ENCODE measurements at regions not wholly inside any gene's neighbourhood (a gene's known extent, or its start where the extent isn't known, plus 50 kb on each side); places are given as distances from the start of the nearest gene placed in this dataset.

GRCh38 chr3:152184971-152185686, 83.6 kb upstream of the MBNL1 start:
- Histone ChIP-seq H3K4me3 (ENCODE audit: insufficient read depth, low read length) (no peak overlapping the region), H3K4me2 (ENCODE audit: insufficient read depth, low read length) (no peak overlapping the region), H3K79me2 (ENCODE audit: insufficient read depth, low read length) (no peaks in the 10 kb centered on the region), H3K4me1 (ENCODE audit: insufficient read depth, low read length) (no peaks in the 10 kb centered on the region), H2AFZ (ENCODE audit: low read length) (no peak overlapping the region), H4K20me1 (ENCODE audit: insufficient read depth, low read length) (no peaks in the 10 kb centered on the region), H3K27ac (ENCODE audit: low read depth, low read length) (no peak overlapping the region), H3K27me3 (ENCODE audit: insufficient read depth, low read length) (no peaks in the 10 kb centered on the region), H3K9me3 (ENCODE audit: low read depth, low read length) (no peaks in the 10 kb centered on the region), H3K36me3 (ENCODE audit: insufficient read depth, low read length) (no peaks in the 10 kb centered on the region)
- no peak for TF ChIP-seq CTCF (IDR thresholded peaks at IDR 0.05; ENCODE audit: extremely low read depth, low read depth, low read length)
- DNase-seq (ENCODE audit: insufficient read length, low spot score, missing footprints), result no peak

GRCh38 chr3:152185891-152186630, 82.7 kb upstream of the MBNL1 start:
- no peaks in the 10 kb centered on the region for H3K9me3 ChIP-seq (ENCODE audit: low read depth, low read length)
- no peak overlapping the region for H2AFZ ChIP-seq (ENCODE audit: low read length)
- H3K4me3 ChIP-seq (ENCODE audit: insufficient read depth, low read length), result no peak overlapping the region
- no peak overlapping the region for H3K4me2 ChIP-seq (ENCODE audit: insufficient read depth, low read length)
- H3K4me1 ChIP-seq (ENCODE audit: insufficient read depth, low read length), result no peaks in the 10 kb centered on the region
- no peak for TF ChIP-seq CTCF (IDR thresholded peaks at IDR 0.05; ENCODE audit: extremely low read depth, low read depth, low read length)
- H3K27me3 ChIP-seq (ENCODE audit: insufficient read depth, low read length), result no peaks in the 10 kb centered on the region
- DNase-seq (ENCODE audit: insufficient read length, low spot score, missing footprints), result no peak
- no peaks in the 10 kb centered on the region for H3K79me2 ChIP-seq (ENCODE audit: insufficient read depth, low read length)
- no peaks in the 10 kb centered on the region for H3K36me3 ChIP-seq (ENCODE audit: insufficient read depth, low read length)
- no peaks in the 10 kb centered on the region for H4K20me1 ChIP-seq (ENCODE audit: insufficient read depth, low read length)
- H3K27ac ChIP-seq (ENCODE audit: low read depth, low read length), result no peak overlapping the region

- no peak overlapping the region for H3K27ac ChIP-seq (ENCODE audit: low read depth, low read length)
- no peaks in the 10 kb centered on the region for H3K4me1 ChIP-seq (ENCODE audit: insufficient read depth, low read length)
- H3K9me3 ChIP-seq (ENCODE audit: low read depth, low read length), result no peaks in the 10 kb centered on the region
- no peaks in the 10 kb centered on the region for H3K36me3 ChIP-seq (ENCODE audit: insufficient read depth, low read length)
- no peaks in the 10 kb centered on the region for H3K27me3 ChIP-seq (ENCODE audit: insufficient read depth, low read length)
- no peak for DNase-seq (ENCODE audit: insufficient read length, low spot score, missing footprints)
- no peaks in the 10 kb centered on the region for H4K20me1 ChIP-seq (ENCODE audit: insufficient read depth, low read length)
- TF ChIP-seq CTCF (IDR thresholded peaks at IDR 0.05; ENCODE audit: extremely low read depth, low read depth, low read length), result no peak
- no peak overlapping the region for H2AFZ ChIP-seq (ENCODE audit: low read length)
- H3K79me2 ChIP-seq (ENCODE audit: insufficient read depth, low read length), result no peaks in the 10 kb centered on the region
- H3K4me2 ChIP-seq (ENCODE audit: insufficient read depth, low read length), result no peak overlapping the region
- H3K4me3 ChIP-seq (ENCODE audit: insufficient read depth, low read length), result no peak overlapping the region
Observed at GRCh38 chr3:152190636-152191183, 78.0 kb upstream of the MBNL1 start.

GRCh38 chr3:152192050-152192449, 76.7 kb upstream of the MBNL1 start:
- no peak overlapping the region for H2AFZ ChIP-seq (ENCODE audit: low read length)
- no peak for TF ChIP-seq CTCF (IDR thresholded peaks at IDR 0.05; ENCODE audit: extremely low read depth, low read depth, low read length)

More at GRCh38 chr3:152192050-152192449, 76.7 kb upstream of the MBNL1 start:
- no peaks in the 10 kb centered on the region for H3K27me3 ChIP-seq (ENCODE audit: insufficient read depth, low read length)
- H3K4me1 ChIP-seq (ENCODE audit: insufficient read depth, low read length), result peaks cover 2% of the 10 kb centered on the region
- H3K79me2 ChIP-seq (ENCODE audit: insufficient read depth, low read length), result no peaks in the 10 kb centered on the region
- no peak for DNase-seq (ENCODE audit: insufficient read length, low spot score, missing footprints)
- no peak overlapping the region for H3K27ac ChIP-seq (ENCODE audit: low read depth, low read length)
- H3K4me3 ChIP-seq (ENCODE audit: insufficient read depth, low read length), result no peak overlapping the region
- H3K4me2 ChIP-seq (ENCODE audit: insufficient read depth, low read length), result no peak overlapping the region
- no peaks in the 10 kb centered on the region for H4K20me1 ChIP-seq (ENCODE audit: insufficient read depth, low read length)
- no peaks in the 10 kb centered on the region for H3K36me3 ChIP-seq (ENCODE audit: insufficient read depth, low read length)
- H3K9me3 ChIP-seq (ENCODE audit: low read depth, low read length), result no peaks in the 10 kb centered on the region
